GM12878 (cell line): ENCODE measurements at regions not wholly inside any gene's neighbourhood (a gene's known extent, or its start where the extent isn't known, plus 50 kb on each side); places are given as distances from the start of the nearest gene placed in this dataset.

Source experiments
- ATAC-seq: fragments of 200-7000 bp; cut with Tn5 transposase; 3 replicates; pipeline ENCODE4 v1.9.1; 2020; ENCODE audit warnings: mild to moderate bottlenecking, moderate library complexity
- BruUV-seq: library from RNA; stranded (reverse); fragments of 400-500 nt; replicated peaks from 2 replicates; lab custom pipeline; 2021; lab: Mats Ljungman, UMichigan
- CTCF ChIA-PET: fragments of 300-600 bp; sonication (Branson Sonifier 250); formaldehyde crosslinking; extraction: SDS; loops from one replicate; lab custom pipeline; 2021; ENCODE audit warnings: inconsistent platforms; lab: Yijun Ruan, JAX
- POLR2A ChIA-PET: fragments of 350-600 bp; formaldehyde crosslinking; extraction: SDS; loops from one replicate; lab custom pipeline; 2021; ENCODE audit warnings: inconsistent platforms; lab: Charles Lee
- RAD21 ChIA-PET: fragments of 300-600 bp; sonication (Branson Sonifier 250); formaldehyde crosslinking; loops from one replicate; lab custom pipeline; 2023; ENCODE audit warnings: antibody characterized with exemption; ENCODE audit not compliant: unreplicated experiment; lab: Charles Lee
- SMC1A ChIA-PET: fragments of 300-600 bp; sonication (Branson Sonifier 250); formaldehyde crosslinking; loops from one replicate; lab custom pipeline; 2023; ENCODE audit not compliant: unreplicated experiment, uncharacterized antibody; lab: Charles Lee
- DNase-seq: peaks from one replicate; pipeline ENCODE4 v3.0.0-alpha.2; 2011; ENCODE audit warnings: low read depth, low spot score
- FAIRE-seq: peaks from 3 replicates; lab custom pipeline; 2011; peaks lifted over from hg19 to GRCh38; lab: Jason Lieb, UNC
- H2AFZ ChIP-seq: 2 replicates; pipeline ENCODE4 v1.6.0; 2011; ENCODE audit warnings: low read depth, low read length, control low read depth; ENCODE audit not compliant: control insufficient read depth
- H3K27ac ChIP-seq: 2 replicates; pipeline ENCODE4 v1.5.1; 2011; ENCODE audit warnings: control low read depth; ENCODE audit not compliant: control insufficient read depth, insufficient read depth
- H3K27me3 ChIP-seq, 2 experiments: replicated peaks in 1 of 2; 2 replicates each; pipeline versions ENCODE4 v1.6.0 to v1.6.1; 2011; ENCODE audit warnings: low read length in 1 of 2; ENCODE audit not compliant: control insufficient read depth in 2 of 2, insufficient read depth in 2 of 2
- H3K36me3 ChIP-seq, 2 experiments: 2 replicates each; pipeline ENCODE4 v1.5.1; 2011; ENCODE audit warnings: low read length in 1 of 2; ENCODE audit not compliant: control insufficient read depth in 2 of 2, insufficient read depth in 2 of 2
- H3K4me1 ChIP-seq: 2 replicates; pipeline ENCODE4 v1.6.1; 2011; ENCODE audit warnings: mild to moderate bottlenecking, low read length, moderate library complexity, mixed read lengths; ENCODE audit not compliant: control insufficient read depth, insufficient read depth
- H3K4me2 ChIP-seq: 2 replicates; pipeline ENCODE4 v1.6.0; 2011; ENCODE audit warnings: control low read depth; ENCODE audit not compliant: control insufficient read depth, insufficient read depth
- H3K4me3 ChIP-seq: fragments of 200-600 bp; sonication (generic); 2 replicates; pipeline ENCODE4 v1.5.1; 2016
- H3K79me2 ChIP-seq: 2 replicates; pipeline ENCODE4 v1.6.0; 2011; ENCODE audit warnings: low read length; ENCODE audit not compliant: control insufficient read depth, insufficient read depth
- H3K9ac ChIP-seq: 2 replicates; pipeline ENCODE4 v1.8.0; 2011; ENCODE audit warnings: low read length, control low read depth, mixed read lengths; ENCODE audit not compliant: control insufficient read depth, insufficient read depth
- H3K9me3 ChIP-seq: replicated peaks from 3 replicates; pipeline ENCODE4 v1.5.1; 2011; ENCODE audit warnings: mild to moderate bottlenecking, low read length; ENCODE audit not compliant: control insufficient read depth, insufficient read depth
- H4K20me1 ChIP-seq: 2 replicates; pipeline ENCODE4 v1.6.0; 2011; ENCODE audit not compliant: control insufficient read depth, insufficient read depth
- CBFB ChIP-seq: IDR thresholded peaks from 2 replicates; pipeline ENCODE4 v1.6.1; 2016; ENCODE audit warnings: antibody characterized with exemption, low read depth
- E2F4 ChIP-seq: IDR thresholded peaks from 2 replicates; pipeline ENCODE4 v1.6.1; 2012; ENCODE audit warnings: low read depth, low read length, improper control_type of control experiment
- ESRRA ChIP-seq: IDR thresholded peaks from 2 replicates; pipeline ENCODE4 v1.6.1; 2012; ENCODE audit warnings: mild to moderate bottlenecking, low read length, improper control_type of control experiment
- FOXM1 ChIP-seq: IDR thresholded peaks from 2 replicates; pipeline ENCODE4 v1.6.1; 2012; ENCODE audit warnings: low read depth, mild to moderate bottlenecking, inconsistent platforms, low read length, moderate library complexity
- HDGF ChIP-seq: fragments of 450-650 bp; IDR thresholded peaks from 2 replicates; pipeline ENCODE4 v1.6.1; 2016; ENCODE audit warnings: antibody characterized with exemption
- POLR2AphosphoS2 ChIP-seq: IDR thresholded peaks from 2 replicates; pipeline ENCODE4 v1.6.1; 2011; ENCODE audit warnings: low read depth, mild to moderate bottlenecking, low read length, improper control_type of control experiment, moderate library complexity
- POLR2AphosphoS5 ChIP-seq: IDR thresholded peaks from 2 replicates; pipeline ENCODE4 v1.6.1; 2011; ENCODE audit warnings: mild to moderate bottlenecking, low read length, inconsistent platforms
- RUNX3 ChIP-seq: IDR thresholded peaks from 2 replicates; pipeline ENCODE4 v1.6.1; 2012; ENCODE audit warnings: low read length, inconsistent platforms
- SIX5 ChIP-seq: IDR thresholded peaks from 2 replicates; pipeline ENCODE4 v1.6.1; 2011; ENCODE audit warnings: mild to moderate bottlenecking, low read depth, low read length, moderate library complexity; ENCODE audit not compliant: severe bottlenecking
- SMAD5 ChIP-seq: IDR thresholded peaks from 2 replicates; pipeline ENCODE4 v1.6.1; 2016; ENCODE audit warnings: antibody characterized with exemption, low read depth
- SREBF1 ChIP-seq: IDR thresholded peaks from 2 replicates; pipeline ENCODE4 v1.6.1; 2012; ENCODE audit warnings: mild to moderate bottlenecking, low read length
- TCF3 ChIP-seq: IDR thresholded peaks from 2 replicates; pipeline ENCODE4 v1.6.1; 2012; ENCODE audit warnings: low read depth, mild to moderate bottlenecking, low read length, borderline replicate concordance; ENCODE audit not compliant: insufficient read depth
- YBX1 ChIP-seq: fragments of 450-650 bp; IDR thresholded peaks from 2 replicates; pipeline ENCODE4 v1.6.1; 2016; ENCODE audit warnings: antibody characterized with exemption
- WGBS: methylation state at CpG from one replicate; pipeline ENCODE4 v1.1.6; 2016; ENCODE audit warnings: low lambda C conversion rate; ENCODE audit not compliant: insufficient replicate concordance, insufficient coverage; ENCODE audit errors: missing lambda C conversion rate; 5-methylcytosine and 5-hydroxymethylcytosine counted together
- in situ Hi-C: fragments of 300-500 bp; cut with MboI; formaldehyde crosslinking; loops from 9 replicates; pipeline ENCODE4 v1.14.3; 2018; ENCODE audit warnings: mixed read lengths
- intact Hi-C: fragments of 100-400 bp; cut with micrococcal nuclease; formaldehyde crosslinking; loops from one replicate; pipeline ENCODE4 v1.14.2; 2022; ENCODE audit not compliant: unreplicated experiment
- TF ChIP-seq, protein P1 (sequence below): fragments of 450-650 bp; IDR thresholded peaks from 2 replicates; pipeline ENCODE4 v1.6.1; 2017; ENCODE audit warnings: mild to moderate bottlenecking

DNA sequence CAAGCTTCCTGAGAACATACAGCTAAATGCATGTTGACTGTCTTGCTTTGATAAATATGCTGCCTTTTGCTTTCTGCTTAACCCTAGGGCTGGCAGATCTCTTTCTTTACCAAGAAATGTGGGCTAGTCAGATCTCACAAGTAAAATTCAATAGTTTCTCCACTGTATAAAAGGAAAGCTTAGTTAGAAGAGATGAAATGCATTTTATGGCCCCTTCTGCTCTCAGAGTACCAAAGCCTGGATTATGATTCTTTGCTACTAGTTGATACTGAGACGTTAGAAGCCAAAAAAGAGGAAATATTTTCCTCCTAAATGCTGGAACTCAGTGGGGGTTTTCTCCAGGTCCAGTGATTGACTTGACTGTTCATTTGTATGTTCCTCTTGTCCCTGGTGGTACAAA lies 552.7 kb downstream of the SNAPC1 start:
- intact Hi-C loops (no loop called here), in situ Hi-C loops (no loop called here)
- WGBS: 0% methylated on average over 1 of the region's 1 CpG
- ChIA-PET SMC1A (no interaction called here), CTCF (no interaction called here), RAD21 (no interaction called here), POLR2A (no interaction called here)
- H3K9ac ChIP-seq: no peak overlapping the region
- no peaks in the 10 kb centered on the region; a peak in 1 of 4 replicates for H3K27me3 ChIP-seq
- no peaks in the 10 kb centered on the region for H4K20me1 ChIP-seq
- H3K4me1 ChIP-seq: no peaks in the 10 kb centered on the region
- H3K4me2 ChIP-seq: no peak overlapping the region
- no peaks in the 10 kb centered on the region for H3K9me3 ChIP-seq
- BruUV-seq: no TSS peak
- no peaks in the 10 kb centered on the region for H3K79me2 ChIP-seq
- no peak for TF ChIP-seq E2F4
- TF ChIP-seq POLR2AphosphoS5: no peak
- TF ChIP-seq YBX1: no peak
- TF ChIP-seq, protein P1, sequence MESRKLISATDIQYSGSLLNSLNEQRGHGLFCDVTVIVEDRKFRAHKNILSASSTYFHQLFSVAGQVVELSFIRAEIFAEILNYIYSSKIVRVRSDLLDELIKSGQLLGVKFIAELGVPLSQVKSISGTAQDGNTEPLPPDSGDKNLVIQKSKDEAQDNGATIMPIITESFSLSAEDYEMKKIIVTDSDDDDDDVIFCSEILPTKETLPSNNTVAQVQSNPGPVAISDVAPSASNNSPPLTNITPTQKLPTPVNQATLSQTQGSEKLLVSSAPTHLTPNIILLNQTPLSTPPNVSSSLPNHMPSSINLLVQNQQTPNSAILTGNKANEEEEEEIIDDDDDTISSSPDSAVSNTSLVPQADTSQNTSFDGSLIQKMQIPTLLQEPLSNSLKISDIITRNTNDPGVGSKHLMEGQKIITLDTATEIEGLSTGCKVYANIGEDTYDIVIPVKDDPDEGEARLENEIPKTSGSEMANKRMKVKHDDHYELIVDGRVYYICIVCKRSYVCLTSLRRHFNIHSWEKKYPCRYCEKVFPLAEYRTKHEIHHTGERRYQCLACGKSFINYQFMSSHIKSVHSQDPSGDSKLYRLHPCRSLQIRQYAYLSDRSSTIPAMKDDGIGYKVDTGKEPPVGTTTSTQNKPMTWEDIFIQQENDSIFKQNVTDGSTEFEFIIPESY: no peak
- no peak for TF ChIP-seq RUNX3
- TF ChIP-seq CBFB: no peak
- no peak for TF ChIP-seq FOXM1
- TF ChIP-seq HDGF: no peak
- TF ChIP-seq POLR2AphosphoS2: no peak
- no peak for TF ChIP-seq TCF3
- TF ChIP-seq SMAD5: no peak
- TF ChIP-seq SIX5: no peak
- TF ChIP-seq SREBF1: no peak
- no peak for TF ChIP-seq ESRRA
- H3K36me3 ChIP-seq: no peaks in the 10 kb centered on the region
- no peak overlapping the region for H2AFZ ChIP-seq
- no peak overlapping the region for H3K27ac ChIP-seq
- DNase-seq (no peak), ATAC-seq (no peak), FAIRE-seq (no peak)
- no peak overlapping the region for H3K4me3 ChIP-seq
